IPS DF 19.7 (cell line): ENCODE measurements at regions not wholly inside any gene's neighbourhood (a gene's known extent, or its start where the extent isn't known, plus 50 kb on each side); places are given as distances from the start of the nearest gene placed in this dataset.
A peak's percentile ranks its signal among the peaks of the same experiment; 100 is the strongest.

Experiments
- DNase-seq: peaks from one replicate; pipeline ENCODE4 v3.0.0-alpha.2; 2013; ENCODE audit warnings: low read depth, low spot score

DNA sequence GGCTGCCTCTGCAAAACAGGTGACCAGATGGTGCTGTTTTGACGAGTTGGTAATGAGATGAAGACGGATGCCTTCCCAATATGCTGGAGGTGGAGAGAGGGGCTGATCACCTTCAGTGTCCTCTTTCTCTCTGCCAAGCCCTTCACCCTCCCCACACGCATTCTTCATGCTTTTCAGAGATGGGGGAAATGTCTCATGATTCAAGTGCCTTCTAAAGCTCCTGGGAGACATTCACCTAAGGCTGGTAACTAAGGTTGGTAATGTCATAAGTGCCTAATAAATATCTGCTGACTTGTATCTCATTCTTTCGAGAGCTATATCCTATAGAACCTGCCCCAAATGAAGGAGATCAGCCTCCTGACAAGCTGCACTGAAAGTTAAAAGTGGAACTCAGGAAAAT is 86.2 kb upstream of the MBNL2 start:
- DNase-seq, result no peak

DNA sequence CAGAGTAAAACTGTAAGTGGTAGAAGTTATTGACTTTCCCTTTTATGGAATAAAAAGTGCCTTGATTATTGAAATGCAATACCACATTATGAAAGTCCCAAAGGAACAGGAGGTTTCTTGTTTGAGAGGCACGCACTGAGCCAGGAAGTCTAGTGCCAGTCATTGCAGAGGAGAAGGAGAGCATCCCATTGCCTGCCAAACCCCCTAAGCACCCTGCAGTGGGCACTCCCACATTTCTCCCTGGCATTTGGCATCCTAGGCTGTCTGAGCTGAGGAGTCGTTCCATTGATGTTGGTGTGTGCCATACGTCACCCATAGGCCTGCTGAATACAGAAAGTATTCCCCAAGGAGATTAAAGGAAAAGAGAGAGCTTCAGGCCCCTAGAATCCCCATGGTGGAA is 85.7 kb upstream of the MBNL2 start:
- no peak for DNase-seq

GRCh38 chr13:97139691-97140090 is 82.4 kb upstream of the MBNL2 start:
- DNase-seq, result no peak

DNA sequence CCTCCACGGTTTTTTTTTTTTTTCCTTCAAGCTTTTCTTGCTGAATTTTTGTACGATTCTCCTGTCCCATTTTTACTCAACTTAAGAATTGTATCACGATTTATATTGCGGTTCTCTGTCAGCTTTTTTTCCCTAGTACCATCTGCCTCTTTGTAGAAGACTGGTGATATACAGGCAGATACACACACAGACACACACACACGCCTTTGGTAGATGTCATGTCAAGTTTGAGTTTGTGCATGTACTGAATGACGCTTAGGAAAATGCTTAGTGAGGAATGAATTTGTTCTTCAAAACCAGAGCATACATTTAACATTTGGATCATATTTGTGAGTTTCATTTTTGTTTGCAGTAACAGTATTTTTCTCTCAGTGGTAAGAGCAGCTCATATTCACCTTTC is 82.0 kb upstream of the MBNL2 start:
- DNase-seq, result no peak

- DNase-seq, result no peak
Observed at GRCh38 chr13:97140611-97141010, 81.5 kb upstream of the MBNL2 start.

DNA sequence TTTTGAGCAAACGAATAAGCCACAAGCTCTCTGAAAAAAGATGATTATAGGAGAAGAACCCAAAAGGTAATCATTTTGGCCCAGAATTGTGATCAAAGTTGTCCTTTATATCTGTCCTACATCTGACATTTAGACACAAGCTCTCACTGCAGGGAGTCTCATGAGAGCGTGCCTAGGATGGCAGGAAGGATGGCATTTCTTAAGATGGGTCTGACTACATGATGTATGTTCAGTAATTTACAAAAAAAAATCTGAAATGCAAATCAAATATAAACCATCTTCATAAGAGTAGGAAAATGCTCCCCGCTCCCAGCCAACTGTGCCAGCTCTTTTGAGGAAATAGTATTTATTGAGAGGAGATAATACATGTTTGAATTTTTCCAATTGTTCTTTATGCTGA is 81.0 kb upstream of the MBNL2 start:
- DNase-seq, result no peak

GRCh38 chr13:97141564-97142005 is 80.5 kb upstream of the MBNL2 start:
- DNase-seq, result peak; percentile 70

DNA sequence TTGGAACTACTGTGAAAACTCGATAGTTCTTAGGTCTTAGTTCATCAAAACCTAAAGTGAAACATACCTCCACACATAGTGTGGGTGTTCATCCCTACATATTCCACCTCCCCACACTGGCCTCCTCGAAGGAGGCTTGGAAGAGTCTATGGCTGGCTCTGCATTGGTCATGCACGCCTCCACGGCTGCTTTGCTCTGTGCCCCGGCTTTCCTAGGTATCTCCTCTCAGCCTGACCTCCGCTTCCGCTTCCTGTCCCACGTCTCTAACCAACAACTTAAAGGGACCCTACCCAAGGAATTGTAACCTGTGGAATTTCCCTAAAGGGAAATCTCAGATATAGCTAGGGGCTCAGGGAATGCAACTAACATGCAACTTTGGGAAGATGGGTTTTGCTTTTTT is 79.7 kb upstream of the MBNL2 start:
- DNase-seq, result no peak

GRCh38 chr13:97145057-97145456 is 77.1 kb upstream of the MBNL2 start:
- no peak for DNase-seq

DNA sequence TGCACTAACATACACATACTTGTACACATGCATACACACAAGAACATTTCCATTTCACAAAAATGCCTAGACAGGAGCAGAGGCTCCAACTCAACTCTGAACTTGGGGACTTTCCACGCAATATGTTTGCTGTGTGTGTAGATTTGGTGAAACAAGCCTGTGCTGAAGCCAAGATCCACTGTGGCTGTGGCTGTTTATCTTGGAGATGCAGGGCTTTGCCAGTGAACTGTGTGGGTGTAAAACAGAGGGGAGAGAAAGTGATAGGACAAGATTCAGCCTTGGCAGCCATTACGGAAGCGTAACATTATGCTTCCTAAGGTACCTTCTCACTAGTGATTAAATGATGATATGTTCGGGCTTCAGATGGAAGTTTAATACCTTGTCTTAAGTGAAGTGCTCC is 73.2 kb upstream of the MBNL2 start:
- no peak for DNase-seq

DNA sequence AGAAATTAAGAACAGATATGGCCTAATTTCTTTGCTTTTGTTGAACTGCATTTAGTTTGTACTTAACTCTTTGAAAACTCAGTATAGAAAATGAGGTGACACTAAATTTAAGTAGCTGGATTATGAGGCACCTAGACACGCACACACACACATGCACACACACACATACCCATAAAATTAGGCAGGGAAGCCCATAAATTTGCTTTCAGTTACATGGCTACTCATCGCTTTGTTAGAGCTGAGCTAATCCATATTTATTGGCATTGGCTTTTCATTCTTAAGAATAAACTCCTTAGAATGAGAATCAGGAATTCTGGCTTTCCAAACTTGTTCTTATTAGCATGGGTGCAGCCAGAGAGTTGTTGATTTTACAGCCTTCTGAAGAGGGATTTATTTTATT is 61.7 kb upstream of the MBNL2 start:
- DNase-seq, result no peak

DNA sequence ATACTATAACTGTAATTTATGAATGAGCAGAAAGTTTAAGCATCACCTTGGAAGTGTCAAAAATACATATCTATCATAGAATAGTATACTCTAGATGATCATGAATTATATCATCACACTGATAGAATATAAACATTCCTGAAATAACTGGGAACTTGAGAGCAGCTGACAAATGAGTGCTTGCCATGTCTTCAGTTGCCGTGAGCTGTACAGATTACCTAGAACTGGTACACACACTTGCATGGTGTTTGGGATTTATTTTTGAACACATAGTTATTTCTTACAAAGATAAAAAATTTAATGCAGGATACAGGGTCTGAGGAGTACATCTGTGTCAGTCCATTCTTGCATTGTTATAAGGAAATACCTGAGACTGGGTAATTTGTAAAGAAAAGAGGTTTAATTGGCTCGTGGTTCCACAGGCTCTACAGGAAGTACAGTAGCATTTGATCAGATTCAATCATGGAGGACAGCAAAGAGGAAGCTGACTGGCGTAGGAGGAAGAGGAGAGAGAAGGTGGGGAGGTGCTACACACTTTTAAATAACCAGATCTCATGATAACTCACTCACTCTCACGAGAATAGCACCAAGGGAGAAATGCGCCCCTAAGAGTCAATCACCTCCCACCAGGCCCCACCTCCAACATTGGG is 60.4 kb upstream of the MBNL2 start:
- no peak for DNase-seq

DNA sequence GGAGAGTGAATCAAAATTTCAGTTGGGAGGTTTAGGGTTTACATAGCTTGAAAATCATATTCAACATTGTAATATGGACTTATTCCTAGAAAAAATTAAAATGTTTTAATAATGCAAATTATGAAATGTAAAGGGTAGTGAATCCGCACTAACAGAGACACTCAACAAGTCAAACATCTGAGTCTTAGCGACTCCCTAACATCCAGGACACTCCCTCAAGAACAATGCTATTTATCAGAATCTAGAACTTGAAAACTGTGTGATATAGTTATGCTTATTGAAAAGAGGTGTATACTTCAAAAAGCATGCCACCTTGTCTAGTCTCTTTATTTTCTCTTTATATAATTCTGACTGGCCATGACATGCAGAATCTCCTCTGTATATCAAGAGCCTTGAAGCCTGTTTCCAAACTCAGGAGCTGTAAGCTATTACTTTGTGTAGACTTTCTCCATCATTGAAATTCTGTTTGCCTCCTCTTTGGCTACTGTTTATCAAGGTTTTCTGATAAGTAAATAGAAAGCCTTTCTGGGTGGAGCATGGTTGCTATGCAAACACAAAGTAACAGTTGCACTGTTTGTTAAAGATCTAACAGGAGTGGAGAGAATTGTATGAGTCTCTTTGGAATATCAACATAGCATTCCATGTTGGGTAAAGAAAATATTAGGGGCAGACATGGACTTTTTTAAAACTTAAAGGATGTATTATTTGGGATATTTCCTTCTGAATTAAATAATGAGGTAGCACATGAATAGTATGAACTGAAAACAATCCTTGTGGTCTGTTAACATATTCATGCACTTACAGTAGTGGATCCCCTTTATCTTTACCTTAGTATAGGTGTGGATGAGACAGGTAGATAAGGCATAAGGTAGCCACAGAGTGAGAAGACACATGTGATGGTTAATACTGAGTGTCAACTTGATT is 56.4 kb upstream of the MBNL2 start:
- no peak for DNase-seq

- DNase-seq, result no peak
Observed at GRCh38 chr13:97171136-97171535, 51.0 kb upstream of the MBNL2 start.
